K562 (cell line): ENCODE measurements at regions not wholly inside any gene's neighbourhood (a gene's known extent, or its start where the extent isn't known, plus 50 kb on each side); places are given as distances from the start of the nearest gene placed in this dataset.

Experiments used
- KDM1A ChIP-seq, 2 experiments: fragments of 450-650 bp; IDR thresholded peaks; 2 replicates each; pipeline ENCODE4 v1.6.1; 2016; ENCODE audit warnings: mild to moderate bottlenecking in 2 of 2
- KLF6 ChIP-seq: fragments of 250-450 bp; sonication (Bioruptor Pico); IDR thresholded peaks from 2 replicates; pipeline ENCODE4 v1.4.0; 2020; ENCODE audit warnings: mild to moderate bottlenecking, moderate library complexity, borderline replicate concordance
- LARP7 ChIP-seq: fragments of 450-650 bp; IDR thresholded peaks from 2 replicates; pipeline ENCODE4 v1.6.1; 2016
- POLR2AphosphoS5 ChIP-seq: IDR thresholded peaks from 2 replicates; pipeline ENCODE4 v1.6.1; 2011; ENCODE audit warnings: mild to moderate bottlenecking, low read depth, low read length, moderate library complexity; ENCODE audit not compliant: control insufficient read depth, insufficient read depth
- ZNF444 ChIP-seq: fragments of 250-450 bp; sonication (Bioruptor Pico); IDR thresholded peaks from 2 replicates; pipeline ENCODE4 v1.4.0; 2020; ENCODE audit warnings: mild to moderate bottlenecking, moderate library complexity
- ZNF785 ChIP-seq: fragments of 250-450 bp; sonication (Bioruptor Pico); IDR thresholded peaks from 2 replicates; pipeline ENCODE4 v1.4.0; 2020; ENCODE audit warnings: mild to moderate bottlenecking
- TF ChIP-seq, protein P1 (sequence below): fragments of 250-450 bp; sonication (Bioruptor Pico); IDR thresholded peaks from 2 replicates; pipeline ENCODE4 v1.5.1; 2021; ENCODE audit warnings: mild to moderate bottlenecking
- TF ChIP-seq, protein P2 (sequence below): IDR thresholded peaks from 3 replicates; pipeline ENCODE4 v1.6.1; 2011; ENCODE audit warnings: borderline replicate concordance, mild to moderate bottlenecking, moderate library complexity; ENCODE audit not compliant: insufficient read length; ENCODE audit errors: extremely low read depth
- TF ChIP-seq, protein P3 (sequence below): fragments of 250-450 bp; sonication (Bioruptor Pico); IDR thresholded peaks from 2 replicates; pipeline ENCODE4 v1.4.0; 2020; ENCODE audit warnings: mild to moderate bottlenecking, moderate library complexity
- TF ChIP-seq, protein P4 (sequence below): fragments of 250-450 bp; sonication (Bioruptor Pico); IDR thresholded peaks from 2 replicates; pipeline ENCODE4 v1.5.0; 2021
- TF ChIP-seq, protein P5 (sequence below), 3 experiments: IDR thresholded peaks in 2 of 3; conservative IDR thresholded peaks in 1 of 3; 2 replicates each; pipeline ENCODE4 v1.5.1; 2011 to 2012; ENCODE audit warnings: low read length in 3 of 3, mild to moderate bottlenecking in 3 of 3, control low read depth in 2 of 3, improper control_type of control experiment in 1 of 3, inconsistent platforms in 1 of 3, low read depth in 1 of 3, mixed read lengths in 1 of 3, moderate library complexity in 1 of 3; ENCODE audit not compliant: insufficient read depth in 2 of 3
- TF ChIP-seq, protein P6 (sequence below): fragments of 150-350 bp; IDR thresholded peaks from 2 replicates; pipeline ENCODE4 v1.6.1; 2014; ENCODE audit warnings: low read depth, mild to moderate bottlenecking, low read length, borderline replicate concordance

DNA sequence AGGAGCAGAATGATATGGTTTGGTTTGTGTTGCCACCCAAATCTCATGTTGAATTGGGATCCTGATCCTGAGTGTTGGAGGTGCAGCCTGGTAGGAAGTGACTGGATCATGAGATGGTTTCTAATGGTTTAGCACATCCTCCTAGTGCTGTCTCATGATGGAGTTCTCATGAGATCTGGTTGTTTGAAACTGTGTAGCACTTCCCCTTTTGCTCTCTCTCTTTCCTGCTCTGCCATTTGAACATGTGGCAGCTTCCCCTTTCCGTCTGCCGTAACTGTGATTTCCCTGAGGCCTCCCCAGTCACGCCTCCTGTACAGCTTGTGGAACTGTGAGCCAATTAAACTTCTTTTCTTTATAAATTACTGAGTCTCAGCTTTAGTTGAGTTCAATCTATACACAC is 756.8 kb upstream of the CDH6 start:
- TF ChIP-seq, protein P1, sequence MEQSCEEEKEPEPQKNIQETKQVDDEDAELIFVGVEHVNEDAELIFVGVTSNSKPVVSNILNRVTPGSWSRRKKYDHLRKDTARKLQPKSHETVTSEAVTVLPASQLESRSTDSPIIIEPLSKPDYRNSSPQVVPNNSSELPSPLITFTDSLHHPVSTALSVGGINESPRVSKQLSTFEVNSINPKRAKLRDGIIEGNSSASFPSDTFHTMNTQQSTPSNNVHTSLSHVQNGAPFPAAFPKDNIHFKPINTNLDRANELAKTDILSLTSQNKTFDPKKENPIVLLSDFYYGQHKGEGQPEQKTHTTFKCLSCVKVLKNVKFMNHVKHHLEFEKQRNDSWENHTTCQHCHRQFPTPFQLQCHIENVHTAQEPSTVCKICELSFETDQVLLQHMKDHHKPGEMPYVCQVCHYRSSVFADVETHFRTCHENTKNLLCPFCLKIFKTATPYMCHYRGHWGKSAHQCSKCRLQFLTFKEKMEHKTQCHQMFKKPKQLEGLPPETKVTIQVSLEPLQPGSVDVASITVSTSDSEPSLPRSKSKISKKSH: no peak
- TF ChIP-seq LARP7 (no peak), POLR2AphosphoS5 (no peak), KLF6 (CRISPR knock-in tag) (no peak), ZNF785 (CRISPR knock-in tag) (no peak), ZNF444 (no peak), KDM1A (IDR thresholded peaks at IDR 0.05) (no peak)
- TF ChIP-seq, protein P2, sequence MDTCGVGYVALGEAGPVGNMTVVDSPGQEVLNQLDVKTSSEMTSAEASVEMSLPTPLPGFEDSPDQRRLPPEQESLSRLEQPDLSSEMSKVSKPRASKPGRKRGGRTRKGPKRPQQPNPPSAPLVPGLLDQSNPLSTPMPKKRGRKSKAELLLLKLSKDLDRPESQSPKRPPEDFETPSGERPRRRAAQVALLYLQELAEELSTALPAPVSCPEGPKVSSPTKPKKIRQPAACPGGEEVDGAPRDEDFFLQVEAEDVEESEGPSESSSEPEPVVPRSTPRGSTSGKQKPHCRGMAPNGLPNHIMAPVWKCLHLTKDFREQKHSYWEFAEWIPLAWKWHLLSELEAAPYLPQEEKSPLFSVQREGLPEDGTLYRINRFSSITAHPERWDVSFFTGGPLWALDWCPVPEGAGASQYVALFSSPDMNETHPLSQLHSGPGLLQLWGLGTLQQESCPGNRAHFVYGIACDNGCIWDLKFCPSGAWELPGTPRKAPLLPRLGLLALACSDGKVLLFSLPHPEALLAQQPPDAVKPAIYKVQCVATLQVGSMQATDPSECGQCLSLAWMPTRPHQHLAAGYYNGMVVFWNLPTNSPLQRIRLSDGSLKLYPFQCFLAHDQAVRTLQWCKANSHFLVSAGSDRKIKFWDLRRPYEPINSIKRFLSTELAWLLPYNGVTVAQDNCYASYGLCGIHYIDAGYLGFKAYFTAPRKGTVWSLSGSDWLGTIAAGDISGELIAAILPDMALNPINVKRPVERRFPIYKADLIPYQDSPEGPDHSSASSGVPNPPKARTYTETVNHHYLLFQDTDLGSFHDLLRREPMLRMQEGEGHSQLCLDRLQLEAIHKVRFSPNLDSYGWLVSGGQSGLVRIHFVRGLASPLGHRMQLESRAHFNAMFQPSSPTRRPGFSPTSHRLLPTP: no peak
- TF ChIP-seq, protein P3, sequence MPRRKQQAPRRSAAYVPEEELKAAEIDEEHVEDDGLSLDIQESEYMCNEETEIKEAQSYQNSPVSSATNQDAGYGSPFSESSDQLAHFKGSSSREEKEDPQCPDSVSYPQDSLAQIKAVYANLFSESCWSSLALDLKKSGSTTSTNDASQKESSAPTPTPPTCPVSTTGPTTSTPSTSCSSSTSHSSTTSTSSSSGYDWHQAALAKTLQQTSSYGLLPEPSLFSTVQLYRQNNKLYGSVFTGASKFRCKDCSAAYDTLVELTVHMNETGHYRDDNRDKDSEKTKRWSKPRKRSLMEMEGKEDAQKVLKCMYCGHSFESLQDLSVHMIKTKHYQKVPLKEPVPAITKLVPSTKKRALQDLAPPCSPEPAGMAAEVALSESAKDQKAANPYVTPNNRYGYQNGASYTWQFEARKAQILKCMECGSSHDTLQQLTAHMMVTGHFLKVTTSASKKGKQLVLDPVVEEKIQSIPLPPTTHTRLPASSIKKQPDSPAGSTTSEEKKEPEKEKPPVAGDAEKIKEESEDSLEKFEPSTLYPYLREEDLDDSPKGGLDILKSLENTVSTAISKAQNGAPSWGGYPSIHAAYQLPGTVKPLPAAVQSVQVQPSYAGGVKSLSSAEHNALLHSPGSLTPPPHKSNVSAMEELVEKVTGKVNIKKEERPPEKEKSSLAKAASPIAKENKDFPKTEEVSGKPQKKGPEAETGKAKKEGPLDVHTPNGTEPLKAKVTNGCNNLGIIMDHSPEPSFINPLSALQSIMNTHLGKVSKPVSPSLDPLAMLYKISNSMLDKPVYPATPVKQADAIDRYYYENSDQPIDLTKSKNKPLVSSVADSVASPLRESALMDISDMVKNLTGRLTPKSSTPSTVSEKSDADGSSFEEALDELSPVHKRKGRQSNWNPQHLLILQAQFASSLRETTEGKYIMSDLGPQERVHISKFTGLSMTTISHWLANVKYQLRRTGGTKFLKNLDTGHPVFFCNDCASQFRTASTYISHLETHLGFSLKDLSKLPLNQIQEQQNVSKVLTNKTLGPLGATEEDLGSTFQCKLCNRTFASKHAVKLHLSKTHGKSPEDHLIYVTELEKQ (CRISPR knock-in tag): no peak
- TF ChIP-seq, protein P4, sequence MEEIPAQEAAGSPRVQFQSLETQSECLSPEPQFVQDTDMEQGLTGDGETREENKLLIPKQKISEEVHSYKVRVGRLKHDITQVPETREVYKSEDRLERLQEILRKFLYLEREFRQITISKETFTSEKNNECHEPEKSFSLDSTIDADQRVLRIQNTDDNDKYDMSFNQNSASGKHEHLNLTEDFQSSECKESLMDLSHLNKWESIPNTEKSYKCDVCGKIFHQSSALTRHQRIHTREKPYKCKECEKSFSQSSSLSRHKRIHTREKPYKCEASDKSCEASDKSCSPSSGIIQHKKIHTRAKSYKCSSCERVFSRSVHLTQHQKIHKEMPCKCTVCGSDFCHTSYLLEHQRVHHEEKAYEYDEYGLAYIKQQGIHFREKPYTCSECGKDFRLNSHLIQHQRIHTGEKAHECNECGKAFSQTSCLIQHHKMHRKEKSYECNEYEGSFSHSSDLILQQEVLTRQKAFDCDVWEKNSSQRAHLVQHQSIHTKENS (CRISPR knock-in tag): no peak
- TF ChIP-seq, protein P5, sequence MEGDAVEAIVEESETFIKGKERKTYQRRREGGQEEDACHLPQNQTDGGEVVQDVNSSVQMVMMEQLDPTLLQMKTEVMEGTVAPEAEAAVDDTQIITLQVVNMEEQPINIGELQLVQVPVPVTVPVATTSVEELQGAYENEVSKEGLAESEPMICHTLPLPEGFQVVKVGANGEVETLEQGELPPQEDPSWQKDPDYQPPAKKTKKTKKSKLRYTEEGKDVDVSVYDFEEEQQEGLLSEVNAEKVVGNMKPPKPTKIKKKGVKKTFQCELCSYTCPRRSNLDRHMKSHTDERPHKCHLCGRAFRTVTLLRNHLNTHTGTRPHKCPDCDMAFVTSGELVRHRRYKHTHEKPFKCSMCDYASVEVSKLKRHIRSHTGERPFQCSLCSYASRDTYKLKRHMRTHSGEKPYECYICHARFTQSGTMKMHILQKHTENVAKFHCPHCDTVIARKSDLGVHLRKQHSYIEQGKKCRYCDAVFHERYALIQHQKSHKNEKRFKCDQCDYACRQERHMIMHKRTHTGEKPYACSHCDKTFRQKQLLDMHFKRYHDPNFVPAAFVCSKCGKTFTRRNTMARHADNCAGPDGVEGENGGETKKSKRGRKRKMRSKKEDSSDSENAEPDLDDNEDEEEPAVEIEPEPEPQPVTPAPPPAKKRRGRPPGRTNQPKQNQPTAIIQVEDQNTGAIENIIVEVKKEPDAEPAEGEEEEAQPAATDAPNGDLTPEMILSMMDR (IDR thresholded peaks at IDR 0.05 in 2 of 3, conservative IDR thresholded peaks at IDR 0.05 in 1 of 3; ENCODE audit: insufficient read depth in 2 of 3, low read depth in 1 of 3, low read length in 3 of 3): no peak
- TF ChIP-seq, protein P6, sequence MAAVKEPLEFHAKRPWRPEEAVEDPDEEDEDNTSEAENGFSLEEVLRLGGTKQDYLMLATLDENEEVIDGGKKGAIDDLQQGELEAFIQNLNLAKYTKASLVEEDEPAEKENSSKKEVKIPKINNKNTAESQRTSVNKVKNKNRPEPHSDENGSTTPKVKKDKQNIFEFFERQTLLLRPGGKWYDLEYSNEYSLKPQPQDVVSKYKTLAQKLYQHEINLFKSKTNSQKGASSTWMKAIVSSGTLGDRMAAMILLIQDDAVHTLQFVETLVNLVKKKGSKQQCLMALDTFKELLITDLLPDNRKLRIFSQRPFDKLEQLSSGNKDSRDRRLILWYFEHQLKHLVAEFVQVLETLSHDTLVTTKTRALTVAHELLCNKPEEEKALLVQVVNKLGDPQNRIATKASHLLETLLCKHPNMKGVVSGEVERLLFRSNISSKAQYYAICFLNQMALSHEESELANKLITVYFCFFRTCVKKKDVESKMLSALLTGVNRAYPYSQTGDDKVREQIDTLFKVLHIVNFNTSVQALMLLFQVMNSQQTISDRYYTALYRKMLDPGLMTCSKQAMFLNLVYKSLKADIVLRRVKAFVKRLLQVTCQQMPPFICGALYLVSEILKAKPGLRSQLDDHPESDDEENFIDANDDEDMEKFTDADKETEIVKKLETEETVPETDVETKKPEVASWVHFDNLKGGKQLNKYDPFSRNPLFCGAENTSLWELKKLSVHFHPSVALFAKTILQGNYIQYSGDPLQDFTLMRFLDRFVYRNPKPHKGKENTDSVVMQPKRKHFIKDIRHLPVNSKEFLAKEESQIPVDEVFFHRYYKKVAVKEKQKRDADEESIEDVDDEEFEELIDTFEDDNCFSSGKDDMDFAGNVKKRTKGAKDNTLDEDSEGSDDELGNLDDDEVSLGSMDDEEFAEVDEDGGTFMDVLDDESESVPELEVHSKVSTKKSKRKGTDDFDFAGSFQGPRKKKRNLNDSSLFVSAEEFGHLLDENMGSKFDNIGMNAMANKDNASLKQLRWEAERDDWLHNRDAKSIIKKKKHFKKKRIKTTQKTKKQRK: no peak
